ENCODE measurements at regions not wholly inside any gene's neighbourhood (a gene's known extent, or its start where the extent isn't known, plus 50 kb on each side); places are given as distances from the start of the nearest gene placed in this dataset.

DNA sequence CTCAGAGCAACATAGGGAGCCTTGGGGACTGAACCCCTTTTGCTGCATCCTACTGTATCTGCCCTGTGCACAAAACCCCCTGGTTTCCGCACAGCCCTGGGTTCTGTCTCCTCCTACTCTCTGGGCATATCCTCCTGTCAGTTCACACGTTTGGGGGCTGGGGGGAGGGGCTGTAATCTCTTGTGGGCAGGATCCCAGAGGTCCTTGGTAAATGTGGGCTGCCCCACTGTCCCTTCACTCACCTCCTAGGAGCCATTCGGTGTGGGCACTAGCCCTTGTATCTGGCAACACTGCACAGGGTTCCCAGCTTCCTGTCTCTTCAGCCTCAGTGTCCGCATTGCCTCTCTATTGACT lies 271.8 kb upstream of the DMAC1 start:
- TF ChIP-seq, protein P1, sequence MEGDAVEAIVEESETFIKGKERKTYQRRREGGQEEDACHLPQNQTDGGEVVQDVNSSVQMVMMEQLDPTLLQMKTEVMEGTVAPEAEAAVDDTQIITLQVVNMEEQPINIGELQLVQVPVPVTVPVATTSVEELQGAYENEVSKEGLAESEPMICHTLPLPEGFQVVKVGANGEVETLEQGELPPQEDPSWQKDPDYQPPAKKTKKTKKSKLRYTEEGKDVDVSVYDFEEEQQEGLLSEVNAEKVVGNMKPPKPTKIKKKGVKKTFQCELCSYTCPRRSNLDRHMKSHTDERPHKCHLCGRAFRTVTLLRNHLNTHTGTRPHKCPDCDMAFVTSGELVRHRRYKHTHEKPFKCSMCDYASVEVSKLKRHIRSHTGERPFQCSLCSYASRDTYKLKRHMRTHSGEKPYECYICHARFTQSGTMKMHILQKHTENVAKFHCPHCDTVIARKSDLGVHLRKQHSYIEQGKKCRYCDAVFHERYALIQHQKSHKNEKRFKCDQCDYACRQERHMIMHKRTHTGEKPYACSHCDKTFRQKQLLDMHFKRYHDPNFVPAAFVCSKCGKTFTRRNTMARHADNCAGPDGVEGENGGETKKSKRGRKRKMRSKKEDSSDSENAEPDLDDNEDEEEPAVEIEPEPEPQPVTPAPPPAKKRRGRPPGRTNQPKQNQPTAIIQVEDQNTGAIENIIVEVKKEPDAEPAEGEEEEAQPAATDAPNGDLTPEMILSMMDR (IDR thresholded peaks at IDR 0.05), result no peak
- no peak for TF ChIP-seq POLR2A (IDR thresholded peaks at IDR 0.05)
- no peak for TF ChIP-seq POLR2AphosphoS5 (IDR thresholded peaks at IDR 0.05)
- TF ChIP-seq EP300 (IDR thresholded peaks at IDR 0.05; ENCODE audit: low read depth), result no peak

All from transverse colon (tissue), 4 donors.